HepG2 (cell line): ENCODE measurements at regions not wholly inside any gene's neighbourhood (a gene's known extent, or its start where the extent isn't known, plus 50 kb on each side); places are given as distances from the start of the nearest gene placed in this dataset.

Source experiments
- CEBPB ChIP-seq: IDR thresholded peaks from 2 replicates; pipeline ENCODE4 v1.6.1; 2011; ENCODE audit warnings: low read depth, low read length, improper control_type of control experiment, borderline replicate concordance
- ETV5 ChIP-seq: IDR thresholded peaks from 2 replicates; pipeline ENCODE4 v1.6.1; 2018; ENCODE audit warnings: missing biosample characterization, missing genetic modification reagents, inconsistent platforms, borderline replicate concordance
- FOSL2 ChIP-seq: sonication (generic); formaldehyde crosslinking; IDR thresholded peaks from 2 replicates; pipeline ENCODE4 v1.4.0; 2020; ENCODE audit warnings: missing genetic modification reagents
- FOXO1 ChIP-seq: sonication (generic); formaldehyde crosslinking; IDR thresholded peaks from 2 replicates; pipeline ENCODE4 v1.4.0; 2020; ENCODE audit warnings: missing genetic modification reagents
- GABPA ChIP-seq, 2 experiments: IDR thresholded peaks; 2 replicates each; pipeline ENCODE4 v1.6.1; 2011 to 2016; ENCODE audit warnings: low read depth in 2 of 2, low read length in 1 of 2, missing biosample characterization in 1 of 2, missing genetic modification characterization in 1 of 2
- GATA4 ChIP-seq: sonication (generic); IDR thresholded peaks from 2 replicates; pipeline ENCODE4 v1.6.1; 2016; ENCODE audit warnings: antibody characterized with exemption, low read depth, borderline replicate concordance
- HOXA3 ChIP-seq: sonication (generic); formaldehyde crosslinking; IDR thresholded peaks from 2 replicates; pipeline ENCODE4 v1.5.0; 2020; ENCODE audit warnings: missing genetic modification reagents
- KLF15 ChIP-seq: sonication (generic); formaldehyde crosslinking; IDR thresholded peaks from 2 replicates; pipeline ENCODE4 v1.8.1; 2023; ENCODE audit warnings: borderline replicate concordance, mild to moderate bottlenecking, inconsistent platforms, missing genetic modification reagents, mixed read lengths
- MIER2 ChIP-seq: IDR thresholded peaks from 2 replicates; pipeline ENCODE4 v1.6.1; 2016; ENCODE audit warnings: missing biosample characterization, missing genetic modification reagents
- NFIB ChIP-seq: sonication (generic); formaldehyde crosslinking; IDR thresholded peaks from 2 replicates; pipeline ENCODE4 v1.9.0; 2021; ENCODE audit warnings: missing genetic modification reagents, mild to moderate bottlenecking, borderline replicate concordance
- POLR2G ChIP-seq: fragments of 200-400 bp; formaldehyde crosslinking; IDR thresholded peaks from 2 replicates; pipeline ENCODE4 v1.6.1; 2018; ENCODE audit warnings: mild to moderate bottlenecking, low read depth, low read length, moderate library complexity
- RARA ChIP-seq: IDR thresholded peaks from 2 replicates; pipeline ENCODE4 v1.6.1; 2016; ENCODE audit warnings: missing genetic modification reagents, missing compliant biosample characterization
- RXRA ChIP-seq: sonication (generic); formaldehyde crosslinking; IDR thresholded peaks from 2 replicates; pipeline ENCODE4 v1.5.1; 2020; ENCODE audit warnings: missing genetic modification reagents
- RXRB ChIP-seq: IDR thresholded peaks from 2 replicates; pipeline ENCODE4 v1.6.1; 2016; ENCODE audit warnings: borderline replicate concordance, missing genetic modification reagents, missing compliant biosample characterization
- SAP130 ChIP-seq: IDR thresholded peaks from 2 replicates; pipeline ENCODE4 v1.6.1; 2016; ENCODE audit warnings: low read depth
- TSC22D2 ChIP-seq: sonication (generic); formaldehyde crosslinking; IDR thresholded peaks from 2 replicates; pipeline ENCODE4 v1.5.1; 2020; ENCODE audit warnings: missing genetic modification reagents, mild to moderate bottlenecking, borderline replicate concordance
- ZFAT ChIP-seq: sonication (generic); formaldehyde crosslinking; conservative IDR thresholded peaks from 2 replicates; pipeline ENCODE4 v1.8.1; 2023; ENCODE audit warnings: missing genetic modification reagents, inconsistent platforms
- ZFX ChIP-seq: sonication (generic); formaldehyde crosslinking; IDR thresholded peaks from 2 replicates; pipeline ENCODE4 v1.4.0; 2020; ENCODE audit warnings: mild to moderate bottlenecking, low read depth, missing genetic modification reagents, moderate library complexity
- ZFYVE20 ChIP-seq: sonication (generic); formaldehyde crosslinking; IDR thresholded peaks from 2 replicates; pipeline ENCODE4 v1.8.0; 2023; ENCODE audit warnings: low read depth, mild to moderate bottlenecking, moderate library complexity, missing genetic modification reagents, borderline replicate concordance
- ZNF775 ChIP-seq: sonication (generic); formaldehyde crosslinking; IDR thresholded peaks from 2 replicates; pipeline ENCODE4 v1.4.0; 2020; ENCODE audit warnings: missing genetic modification reagents, mild to moderate bottlenecking, moderate library complexity, borderline replicate concordance
- ZSCAN21 ChIP-seq: sonication (generic); formaldehyde crosslinking; IDR thresholded peaks from 2 replicates; pipeline ENCODE4 v1.8.0; 2022; ENCODE audit warnings: mild to moderate bottlenecking, missing genetic modification reagents, moderate library complexity, borderline replicate concordance
- ZSCAN22 ChIP-seq: sonication (generic); formaldehyde crosslinking; IDR thresholded peaks from 2 replicates; pipeline ENCODE4 v1.4.0; 2020; ENCODE audit warnings: mild to moderate bottlenecking, missing genetic modification reagents
- TF ChIP-seq, protein P1 (sequence below): fragments of 450-650 bp; IDR thresholded peaks from 2 replicates; pipeline ENCODE4 v1.6.1; 2016
- TF ChIP-seq, protein P2 (sequence below): sonication (generic); formaldehyde crosslinking; IDR thresholded peaks from 2 replicates; pipeline ENCODE4 v1.4.0; 2020; ENCODE audit warnings: missing genetic modification reagents, mild to moderate bottlenecking, borderline replicate concordance
- TF ChIP-seq, protein P3 (sequence below): sonication (generic); formaldehyde crosslinking; IDR thresholded peaks from 2 replicates; pipeline ENCODE4 v1.5.0; 2020; ENCODE audit warnings: mild to moderate bottlenecking, missing genetic modification reagents

DNA sequence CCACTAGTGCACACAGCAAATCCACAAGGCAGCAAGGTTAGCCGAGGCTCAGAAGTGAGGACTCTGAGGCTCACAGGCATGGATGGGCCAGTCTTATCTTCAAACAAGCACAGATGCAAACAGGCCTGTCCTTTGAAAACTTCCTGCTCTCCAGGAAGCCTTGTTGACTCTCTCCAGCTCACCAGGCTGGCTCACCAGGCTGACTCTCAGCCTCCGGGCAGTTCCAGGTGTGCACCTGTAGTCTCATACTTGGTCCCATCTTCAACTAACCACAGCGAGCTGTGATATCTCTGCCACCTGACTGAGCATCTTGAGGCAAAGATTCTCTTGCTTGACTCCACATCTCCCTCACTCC is 173.9 kb upstream of the ZMIZ1 start (continued):
- TF ChIP-seq TSC22D2 (CRISPR knock-in tag) (no peak), ETV5 (peak; percentile 48; the same call in 1 of the 2 replicates), RARA (CRISPR knock-in tag) (peak; percentile 76), ZFYVE20 (CRISPR knock-in tag) (no peak), ZSCAN22 (CRISPR knock-in tag) (no peak), FOXO1 (CRISPR knock-in tag) (peak; percentile 48; the same call in 1 of the 2 replicates), HOXA3 (CRISPR knock-in tag) (peak; percentile 16; the same call in 1 of the 2 replicates), SAP130 (peak; percentile 39; the same call in 1 of the 2 replicates), FOSL2 (CRISPR knock-in tag) (0 out of 2 replicates have a peak, but pooled peaks have one; percentile 28), GATA4 (0 out of 2 replicates have a peak, but pooled peaks have one; percentile 43), POLR2G (no peak), ZFX (CRISPR knock-in tag) (peak; percentile 35; the same call in 1 of the 2 replicates), NFIB (no peak), RXRA (CRISPR knock-in tag) (peak; percentile 54; the same call in 1 of the 2 replicates), ZSCAN21 (CRISPR knock-in tag) (no peak), KLF15 (CRISPR knock-in tag) (no peak), ZNF775 (CRISPR knock-in tag) (no peak), RXRB (peak; percentile 49; the same call in 1 of the 2 replicates), CEBPB (no peak), MIER2 (0 out of 2 replicates have a peak, but pooled peaks have one; percentile 18), ZFAT (CRISPR knock-in tag) (no peak), GABPA (IDR thresholded peaks at IDR 0.05; ENCODE audit: low read depth, low read length) (no peak), GABPA (CRISPR knock-in tag; IDR thresholded peaks at IDR 0.05; ENCODE audit: low read depth) (peak; percentile 16; the same call in 1 of the 2 replicates)
- TF ChIP-seq, protein P1, sequence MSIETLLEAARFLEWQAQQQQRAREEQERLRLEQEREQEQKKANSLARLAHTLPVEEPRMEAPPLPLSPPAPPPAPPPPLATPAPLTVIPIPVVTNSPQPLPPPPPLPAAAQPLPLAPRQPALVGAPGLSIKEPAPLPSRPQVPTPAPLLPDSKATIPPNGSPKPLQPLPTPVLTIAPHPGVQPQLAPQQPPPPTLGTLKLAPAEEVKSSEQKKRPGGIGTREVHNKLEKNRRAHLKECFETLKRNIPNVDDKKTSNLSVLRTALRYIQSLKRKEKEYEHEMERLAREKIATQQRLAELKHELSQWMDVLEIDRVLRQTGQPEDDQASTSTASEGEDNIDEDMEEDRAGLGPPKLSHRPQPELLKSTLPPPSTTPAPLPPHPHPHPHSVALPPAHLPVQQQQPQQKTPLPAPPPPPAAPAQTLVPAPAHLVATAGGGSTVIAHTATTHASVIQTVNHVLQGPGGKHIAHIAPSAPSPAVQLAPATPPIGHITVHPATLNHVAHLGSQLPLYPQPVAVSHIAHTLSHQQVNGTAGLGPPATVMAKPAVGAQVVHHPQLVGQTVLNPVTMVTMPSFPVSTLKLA, result no peak
- TF ChIP-seq, protein P2, sequence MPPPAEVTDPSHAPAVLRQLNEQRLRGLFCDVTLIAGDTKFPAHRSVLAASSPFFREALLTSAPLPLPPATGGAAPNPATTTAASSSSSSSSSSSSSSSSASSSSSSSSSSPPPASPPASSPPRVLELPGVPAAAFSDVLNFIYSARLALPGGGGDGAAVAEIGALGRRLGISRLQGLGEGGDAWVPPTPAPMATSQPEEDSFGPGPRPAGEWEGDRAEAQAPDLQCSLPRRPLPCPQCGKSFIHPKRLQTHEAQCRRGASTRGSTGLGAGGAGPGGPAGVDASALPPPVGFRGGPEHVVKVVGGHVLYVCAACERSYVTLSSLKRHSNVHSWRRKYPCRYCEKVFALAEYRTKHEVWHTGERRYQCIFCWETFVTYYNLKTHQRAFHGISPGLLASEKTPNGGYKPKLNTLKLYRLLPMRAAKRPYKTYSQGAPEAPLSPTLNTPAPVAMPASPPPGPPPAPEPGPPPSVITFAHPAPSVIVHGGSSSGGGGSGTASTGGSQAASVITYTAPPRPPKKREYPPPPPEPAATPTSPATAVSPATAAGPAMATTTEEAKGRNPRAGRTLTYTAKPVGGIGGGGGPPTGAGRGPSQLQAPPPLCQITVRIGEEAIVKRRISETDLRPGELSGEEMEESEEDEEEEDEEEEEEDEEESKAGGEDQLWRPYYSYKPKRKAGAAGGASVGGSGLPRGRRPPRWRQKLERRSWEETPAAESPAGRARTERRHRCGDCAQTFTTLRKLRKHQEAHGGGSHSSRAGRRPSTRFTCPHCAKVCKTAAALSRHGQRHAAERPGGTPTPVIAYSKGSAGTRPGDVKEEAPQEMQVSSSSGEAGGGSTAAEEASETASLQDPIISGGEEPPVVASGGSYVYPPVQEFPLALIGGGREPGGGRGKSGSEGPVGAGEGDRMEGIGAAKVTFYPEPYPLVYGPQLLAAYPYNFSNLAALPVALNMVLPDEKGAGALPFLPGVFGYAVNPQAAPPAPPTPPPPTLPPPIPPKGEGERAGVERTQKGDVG (CRISPR knock-in tag), result no peak
- TF ChIP-seq, protein P3, sequence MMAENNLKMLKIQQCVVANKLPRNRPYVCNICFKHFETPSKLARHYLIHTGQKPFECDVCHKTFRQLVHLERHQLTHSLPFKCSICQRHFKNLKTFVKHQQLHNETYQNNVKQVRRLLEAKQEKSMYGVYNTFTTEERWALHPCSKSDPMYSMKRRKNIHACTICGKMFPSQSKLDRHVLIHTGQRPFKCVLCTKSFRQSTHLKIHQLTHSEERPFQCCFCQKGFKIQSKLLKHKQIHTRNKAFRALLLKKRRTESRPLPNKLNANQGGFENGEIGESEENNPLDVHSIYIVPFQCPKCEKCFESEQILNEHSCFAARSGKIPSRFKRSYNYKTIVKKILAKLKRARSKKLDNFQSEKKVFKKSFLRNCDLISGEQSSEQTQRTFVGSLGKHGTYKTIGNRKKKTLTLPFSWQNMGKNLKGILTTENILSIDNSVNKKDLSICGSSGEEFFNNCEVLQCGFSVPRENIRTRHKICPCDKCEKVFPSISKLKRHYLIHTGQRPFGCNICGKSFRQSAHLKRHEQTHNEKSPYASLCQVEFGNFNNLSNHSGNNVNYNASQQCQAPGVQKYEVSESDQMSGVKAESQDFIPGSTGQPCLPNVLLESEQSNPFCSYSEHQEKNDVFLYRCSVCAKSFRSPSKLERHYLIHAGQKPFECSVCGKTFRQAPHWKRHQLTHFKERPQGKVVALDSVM, result peak; percentile 71
